ENCODE measurements at regions not wholly inside any gene's neighbourhood (a gene's known extent, or its start where the extent isn't known, plus 50 kb on each side); places are given as distances from the start of the nearest gene placed in this dataset.

DNA sequence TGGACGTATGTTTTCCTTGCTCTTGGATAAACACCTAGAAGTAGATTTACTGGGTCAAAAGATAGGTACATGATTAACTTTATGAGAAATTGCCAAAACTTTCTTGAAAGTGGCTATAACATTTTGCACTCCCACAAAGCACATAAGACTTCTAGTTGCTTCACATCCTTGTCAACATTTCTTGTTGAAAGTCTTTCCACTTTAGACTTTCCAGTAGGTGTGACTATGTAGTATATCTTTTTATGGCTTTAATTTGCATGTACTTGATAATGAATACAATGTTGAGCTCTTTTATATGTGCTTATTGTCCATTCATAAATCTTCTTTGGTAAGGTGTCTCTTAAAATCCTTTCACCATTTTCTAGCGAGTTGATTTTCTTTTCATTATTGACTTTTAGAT lies 241.2 kb upstream of the RPL38 start:
- Histone ChIP-seq H3K9me3 (no peaks in the 10 kb centered on the region), H3K27ac (no peak overlapping the region), H3K4me1 (no peaks in the 10 kb centered on the region), H3K36me3 (no peaks in the 10 kb centered on the region), H3K27me3 (no peaks in the 10 kb centered on the region), H3K4me3 (no peak overlapping the region)
- DNase-seq: no peak
- no peak for ATAC-seq
- intact Hi-C loops (cut with DNase I): no loop called here
- no peak for TF ChIP-seq POLR2A (IDR thresholded peaks at IDR 0.05)
- TF ChIP-seq, protein P1, sequence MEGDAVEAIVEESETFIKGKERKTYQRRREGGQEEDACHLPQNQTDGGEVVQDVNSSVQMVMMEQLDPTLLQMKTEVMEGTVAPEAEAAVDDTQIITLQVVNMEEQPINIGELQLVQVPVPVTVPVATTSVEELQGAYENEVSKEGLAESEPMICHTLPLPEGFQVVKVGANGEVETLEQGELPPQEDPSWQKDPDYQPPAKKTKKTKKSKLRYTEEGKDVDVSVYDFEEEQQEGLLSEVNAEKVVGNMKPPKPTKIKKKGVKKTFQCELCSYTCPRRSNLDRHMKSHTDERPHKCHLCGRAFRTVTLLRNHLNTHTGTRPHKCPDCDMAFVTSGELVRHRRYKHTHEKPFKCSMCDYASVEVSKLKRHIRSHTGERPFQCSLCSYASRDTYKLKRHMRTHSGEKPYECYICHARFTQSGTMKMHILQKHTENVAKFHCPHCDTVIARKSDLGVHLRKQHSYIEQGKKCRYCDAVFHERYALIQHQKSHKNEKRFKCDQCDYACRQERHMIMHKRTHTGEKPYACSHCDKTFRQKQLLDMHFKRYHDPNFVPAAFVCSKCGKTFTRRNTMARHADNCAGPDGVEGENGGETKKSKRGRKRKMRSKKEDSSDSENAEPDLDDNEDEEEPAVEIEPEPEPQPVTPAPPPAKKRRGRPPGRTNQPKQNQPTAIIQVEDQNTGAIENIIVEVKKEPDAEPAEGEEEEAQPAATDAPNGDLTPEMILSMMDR (IDR thresholded peaks at IDR 0.05): no peak
- 22% methylated on average over 2 of the region's 2 CpGs for WGBS (ENCODE audit: insufficient coverage, low coverage, low lambda C conversion rate, missing lambda C conversion rate)

DNA sequence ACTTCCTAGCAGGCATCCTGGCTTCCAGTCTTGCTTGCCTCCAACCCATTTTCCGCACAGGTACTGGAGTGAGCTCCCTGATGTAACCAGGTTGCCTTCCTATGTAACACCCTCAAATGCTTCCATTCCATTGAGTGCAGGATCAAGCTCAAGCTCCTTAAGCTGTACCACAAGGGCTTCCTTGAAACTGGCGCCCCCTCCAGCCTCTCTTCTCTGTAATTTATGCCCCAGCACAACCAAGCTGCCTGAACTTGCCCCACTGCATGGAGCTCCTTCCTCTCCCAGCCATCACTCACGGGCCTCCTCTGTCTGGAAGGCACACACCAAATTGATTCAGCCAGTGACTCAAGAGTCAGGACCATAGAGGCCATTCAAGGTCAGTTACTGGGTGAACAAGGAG lies 234.8 kb upstream of the RPL38 start:
- intact Hi-C loops (cut with DNase I): no loop called here
- Histone ChIP-seq H3K4me3 (no peak overlapping the region), H3K27me3 (no peaks in the 10 kb centered on the region), H3K27ac (no peak overlapping the region), H3K4me1 (no peaks in the 10 kb centered on the region), H3K36me3 (no peaks in the 10 kb centered on the region), H3K9me3 (no peaks in the 10 kb centered on the region)
- no peak for DNase-seq
- WGBS (ENCODE audit: insufficient coverage, low coverage, low lambda C conversion rate, missing lambda C conversion rate): 0% methylated on average over 1 of the region's 3 CpGs
- no peak for ATAC-seq
- TF ChIP-seq, protein P1 (IDR thresholded peaks at IDR 0.05): no peak
- no peak for TF ChIP-seq POLR2A (IDR thresholded peaks at IDR 0.05)

DNA sequence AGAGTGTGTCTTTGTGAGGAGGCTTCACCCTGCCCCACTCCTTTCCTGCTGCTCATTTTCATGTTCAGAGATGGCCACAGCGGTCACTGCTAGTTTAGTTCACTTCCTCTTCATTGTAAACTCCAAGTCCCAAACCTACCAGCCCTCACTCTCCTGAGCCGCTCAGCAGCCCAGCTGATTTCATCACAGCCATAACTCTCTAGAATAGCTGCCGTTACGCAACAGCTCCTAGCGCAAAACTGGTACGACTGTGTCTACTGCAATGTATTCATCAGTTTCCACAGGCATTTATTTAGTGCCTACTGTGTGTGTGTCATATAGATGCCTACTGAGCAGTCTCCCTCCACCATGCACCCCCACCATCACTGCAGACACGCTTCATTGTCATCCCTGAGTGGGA lies 233.5 kb upstream of the RPL38 start:
- H3K4me1 ChIP-seq: no peaks in the 10 kb centered on the region
- H3K9me3 ChIP-seq: no peaks in the 10 kb centered on the region
- no peak overlapping the region for H3K4me3 ChIP-seq
- ATAC-seq (peak; percentile 51 to 85 (median 64)), DNase-seq (peak in 1 of 3 donors; percentile 54)
- H3K27ac ChIP-seq: no peak overlapping the region
- no peaks in the 10 kb centered on the region for H3K36me3 ChIP-seq
- 24% methylated on average over 7 of the region's 7 CpGs for WGBS (ENCODE audit: insufficient coverage, low coverage, low lambda C conversion rate, missing lambda C conversion rate)
- intact Hi-C loops (cut with DNase I): no loop called here
- no peaks in the 10 kb centered on the region for H3K27me3 ChIP-seq
- TF ChIP-seq, protein P1 (IDR thresholded peaks at IDR 0.05): no peak
- TF ChIP-seq POLR2A (IDR thresholded peaks at IDR 0.05): no peak

DNA sequence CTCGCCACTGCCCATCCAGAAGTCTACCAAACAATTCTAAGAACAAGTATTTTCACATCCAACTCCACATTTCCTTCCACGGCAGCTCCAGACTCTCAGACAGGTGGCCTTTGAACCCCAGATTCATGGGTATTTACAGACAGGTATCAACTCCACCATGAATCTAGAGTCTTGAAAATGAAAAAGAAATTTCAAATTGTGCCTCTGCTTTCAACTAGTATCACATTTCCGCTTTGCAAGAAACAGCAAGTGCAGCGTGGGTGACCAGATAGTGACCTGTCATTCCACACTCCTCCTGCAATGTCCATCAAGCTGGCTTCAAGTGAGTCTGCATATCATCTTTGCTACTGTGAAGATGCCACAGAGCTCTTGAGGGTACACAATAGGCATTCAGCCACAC lies 232.4 kb upstream of the RPL38 start:
- Histone ChIP-seq H3K36me3 (no peaks in the 10 kb centered on the region), H3K27ac (no peak overlapping the region), H3K4me1 (no peaks in the 10 kb centered on the region), H3K4me3 (no peak overlapping the region), H3K9me3 (no peaks in the 10 kb centered on the region), H3K27me3 (no peaks in the 10 kb centered on the region)
- TF ChIP-seq, protein P1 (IDR thresholded peaks at IDR 0.05): no peak
- no peak for TF ChIP-seq POLR2A (IDR thresholded peaks at IDR 0.05)
- 55% methylated on average over 4 of the region's 4 CpGs for WGBS (ENCODE audit: insufficient coverage, low coverage, low lambda C conversion rate, missing lambda C conversion rate)
- DNase-seq (no peak), ATAC-seq (no peak)
- intact Hi-C loops (cut with DNase I): no loop called here

DNA sequence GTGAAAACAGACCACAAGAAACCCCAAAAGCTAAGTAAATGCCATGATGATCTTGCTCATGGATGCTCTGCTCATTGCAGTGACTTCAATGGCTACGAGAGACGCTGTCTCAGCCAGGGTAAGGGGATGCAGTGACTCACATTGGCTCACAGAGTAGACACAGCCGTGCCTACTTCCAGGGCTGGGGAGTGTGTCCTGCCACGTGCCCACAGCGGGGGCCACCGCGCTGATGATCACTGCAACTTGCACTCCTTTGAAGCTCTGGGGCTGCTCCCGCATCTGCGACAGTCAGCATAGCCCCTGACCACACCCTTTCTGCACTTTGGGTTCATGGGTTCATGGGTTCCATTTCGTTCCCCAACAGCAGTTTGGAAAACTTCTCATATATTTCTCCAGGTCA lies 231.4 kb upstream of the RPL38 start:
- H3K4me1 ChIP-seq: no peaks in the 10 kb centered on the region
- no peak for ATAC-seq
- WGBS (ENCODE audit: insufficient coverage, low coverage, low lambda C conversion rate, missing lambda C conversion rate): 60% methylated on average over 5 of the region's 10 CpGs
- intact Hi-C loops (cut with DNase I): no loop called here
- no peaks in the 10 kb centered on the region for H3K27me3 ChIP-seq
- H3K4me3 ChIP-seq: no peak overlapping the region
- no peak for DNase-seq
- H3K27ac ChIP-seq: no peak overlapping the region
- H3K9me3 ChIP-seq: no peaks in the 10 kb centered on the region
- no peaks in the 10 kb centered on the region for H3K36me3 ChIP-seq
- TF ChIP-seq, protein P1 (IDR thresholded peaks at IDR 0.05): no peak
- TF ChIP-seq POLR2A (IDR thresholded peaks at IDR 0.05): no peak

All from right lobe of liver (tissue), 6 donors.